Neural crest cell (in vitro differentiated cells): ENCODE measurements at regions not wholly inside any gene's neighbourhood (a gene's known extent, or its start where the extent isn't known, plus 50 kb on each side); places are given as distances from the start of the nearest gene placed in this dataset.

Experiments used
- DNase-seq: peaks from one replicate; pipeline ENCODE4 v3.0.0; 2021; ENCODE audit warnings: low read depth, mixed read lengths, low spot score
- H3K27ac Mint-ChIP-seq: one replicate; pipeline ENCODE4 v1.8.0; 2021; ENCODE audit warnings: mild to moderate bottlenecking, mixed read lengths; ENCODE audit not compliant: unreplicated experiment
- H3K27me3 Mint-ChIP-seq: 2 replicates; pipeline ENCODE4 v1.8.0; 2021; ENCODE audit warnings: low read depth, mild to moderate bottlenecking, mixed read lengths
- H3K36me3 Mint-ChIP-seq: 2 replicates; pipeline ENCODE4 v1.8.0; 2021; ENCODE audit warnings: low read depth, mild to moderate bottlenecking, mixed read lengths
- H3K4me1 Mint-ChIP-seq: 2 replicates; pipeline ENCODE4 v1.8.0; 2021; ENCODE audit warnings: mixed read lengths
- H3K4me3 Mint-ChIP-seq: one replicate; pipeline ENCODE4 v1.8.0; 2021; ENCODE audit warnings: mild to moderate bottlenecking, mixed read lengths
- H3K9me3 Mint-ChIP-seq: 2 replicates; pipeline ENCODE4 v1.8.0; 2021; ENCODE audit warnings: mixed read lengths
- TF ChIP-seq, protein P1 (sequence below): fragments of 200-600 bp; sonication (generic); conservative IDR thresholded peaks from 2 replicates; pipeline ENCODE4 v1.5.0; 2021; ENCODE audit warnings: antibody characterized with exemption, mild to moderate bottlenecking

DNA sequence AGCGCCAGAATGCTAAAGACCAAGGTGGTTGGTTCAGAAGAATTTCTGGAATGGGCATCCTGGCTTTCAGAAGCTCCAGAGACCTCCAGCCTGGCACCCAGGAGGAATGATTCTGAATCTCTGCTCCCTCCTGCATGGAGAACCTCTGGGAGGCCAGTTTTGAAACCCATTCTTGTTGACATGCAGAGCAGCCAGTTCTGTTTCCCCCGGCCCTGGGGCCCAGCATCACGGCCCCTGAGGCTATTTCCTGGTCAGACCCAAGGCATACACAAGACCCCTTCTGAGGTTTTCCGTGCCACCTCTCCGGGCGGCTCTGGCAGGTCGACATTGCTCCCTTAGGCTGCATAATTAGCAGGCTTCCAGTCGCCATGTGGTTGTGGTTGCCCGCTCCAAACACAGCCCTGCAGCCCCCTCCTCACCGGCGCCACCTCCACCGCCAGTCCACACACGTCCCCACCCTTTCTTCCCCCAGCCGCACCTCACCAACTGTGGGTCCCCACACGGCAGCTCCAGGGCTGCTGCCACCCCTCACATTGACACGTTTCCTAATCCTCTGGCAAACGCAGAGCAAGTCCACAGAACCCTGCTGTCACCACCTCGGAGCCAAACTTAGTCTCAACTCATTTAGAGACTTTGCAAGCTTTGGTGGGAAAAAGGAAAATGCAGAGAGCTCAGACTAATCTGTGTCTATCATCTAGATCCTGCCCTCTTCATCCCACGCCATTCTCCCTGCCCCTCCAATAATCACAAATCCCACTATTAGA, 367.1 kb downstream of the SOX9 start:
- Mint-ChIP-seq H3K36me3 (peaks cover 3% of the 10 kb centered on the region), H3K27ac (no peak overlapping the region), H3K9me3 (peaks cover 7% of the 10 kb centered on the region), H3K4me3 (no peak overlapping the region), H3K27me3 (no peaks in the 10 kb centered on the region), H3K4me1 (no peaks in the 10 kb centered on the region)
- DNase-seq = no peak
- TF ChIP-seq, protein P1, sequence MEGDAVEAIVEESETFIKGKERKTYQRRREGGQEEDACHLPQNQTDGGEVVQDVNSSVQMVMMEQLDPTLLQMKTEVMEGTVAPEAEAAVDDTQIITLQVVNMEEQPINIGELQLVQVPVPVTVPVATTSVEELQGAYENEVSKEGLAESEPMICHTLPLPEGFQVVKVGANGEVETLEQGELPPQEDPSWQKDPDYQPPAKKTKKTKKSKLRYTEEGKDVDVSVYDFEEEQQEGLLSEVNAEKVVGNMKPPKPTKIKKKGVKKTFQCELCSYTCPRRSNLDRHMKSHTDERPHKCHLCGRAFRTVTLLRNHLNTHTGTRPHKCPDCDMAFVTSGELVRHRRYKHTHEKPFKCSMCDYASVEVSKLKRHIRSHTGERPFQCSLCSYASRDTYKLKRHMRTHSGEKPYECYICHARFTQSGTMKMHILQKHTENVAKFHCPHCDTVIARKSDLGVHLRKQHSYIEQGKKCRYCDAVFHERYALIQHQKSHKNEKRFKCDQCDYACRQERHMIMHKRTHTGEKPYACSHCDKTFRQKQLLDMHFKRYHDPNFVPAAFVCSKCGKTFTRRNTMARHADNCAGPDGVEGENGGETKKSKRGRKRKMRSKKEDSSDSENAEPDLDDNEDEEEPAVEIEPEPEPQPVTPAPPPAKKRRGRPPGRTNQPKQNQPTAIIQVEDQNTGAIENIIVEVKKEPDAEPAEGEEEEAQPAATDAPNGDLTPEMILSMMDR = no peak

DNA sequence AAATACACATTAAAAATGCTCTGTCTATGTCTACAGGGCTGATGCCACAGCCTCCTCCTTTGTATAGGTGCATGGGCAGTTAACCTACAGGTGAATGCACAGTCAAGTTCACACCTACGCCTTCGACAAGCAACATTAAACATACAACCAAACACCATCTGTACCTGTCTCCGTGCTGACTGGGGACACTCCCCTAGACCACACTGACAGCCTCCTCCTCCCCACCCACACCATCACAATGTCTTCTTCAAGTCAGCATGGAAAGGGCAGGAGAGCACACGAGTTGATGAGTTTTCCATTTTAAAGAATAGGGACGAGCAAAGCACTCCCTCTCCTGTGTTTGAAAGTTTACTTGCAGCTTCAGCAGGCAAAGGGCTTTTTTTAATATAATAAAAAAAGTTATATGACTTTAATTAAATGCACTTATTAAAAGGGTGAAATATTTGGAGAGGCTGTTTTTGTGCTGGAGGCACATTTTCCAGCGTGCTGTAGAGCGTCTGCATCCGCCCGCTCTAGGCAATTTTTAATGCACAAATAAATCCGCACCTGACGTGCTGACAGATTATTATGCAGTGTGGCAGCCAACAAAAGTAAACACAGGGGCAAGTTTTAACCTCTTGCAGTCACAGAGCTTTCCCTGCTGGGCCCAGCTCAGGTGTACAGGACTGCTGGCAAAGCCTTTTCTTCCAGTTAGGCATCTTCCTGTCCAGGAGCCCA, 367.9 kb downstream of the SOX9 start:
- peaks cover 7% of the 10 kb centered on the region for H3K9me3 Mint-ChIP-seq
- no peak overlapping the region for H3K27ac Mint-ChIP-seq

DNA sequence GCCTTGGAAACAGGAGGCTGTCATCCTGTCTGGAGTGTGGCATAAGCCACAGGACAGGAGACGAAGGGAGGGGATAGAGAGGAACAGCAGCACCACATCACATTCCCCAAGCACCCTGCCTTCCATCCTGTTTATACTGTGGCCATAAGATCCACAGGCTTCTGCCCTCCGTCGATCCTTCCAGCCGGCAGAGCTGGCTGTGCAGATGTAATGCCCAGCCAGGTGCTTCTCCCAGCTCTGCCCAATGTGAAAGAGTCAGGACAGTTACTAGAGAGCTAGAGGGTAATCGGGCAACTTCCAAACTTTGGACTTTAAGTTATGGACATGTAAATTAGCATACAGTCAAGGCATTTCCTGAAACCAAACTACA, 368.4 kb downstream of the SOX9 start:
- TF ChIP-seq, protein P1 = no peak
- no peaks in the 10 kb centered on the region for H3K36me3 Mint-ChIP-seq
- DNase-seq = no peak
- H3K9me3 Mint-ChIP-seq = peaks cover 7% of the 10 kb centered on the region
- H3K4me3 Mint-ChIP-seq = no peak overlapping the region
- H3K4me1 Mint-ChIP-seq = peaks cover 3% of the 10 kb centered on the region
- no peaks in the 10 kb centered on the region for H3K27me3 Mint-ChIP-seq
- H3K27ac Mint-ChIP-seq = no peak overlapping the region

More for the DNA sequence above, 367.9 kb downstream of the SOX9 start:
- H3K27me3 Mint-ChIP-seq = no peaks in the 10 kb centered on the region
- no peak for DNase-seq
- H3K4me3 Mint-ChIP-seq = no peak overlapping the region
- H3K4me1 Mint-ChIP-seq = no peaks in the 10 kb centered on the region
- TF ChIP-seq, protein P1 = no peak
- H3K36me3 Mint-ChIP-seq = no peaks in the 10 kb centered on the region

DNA sequence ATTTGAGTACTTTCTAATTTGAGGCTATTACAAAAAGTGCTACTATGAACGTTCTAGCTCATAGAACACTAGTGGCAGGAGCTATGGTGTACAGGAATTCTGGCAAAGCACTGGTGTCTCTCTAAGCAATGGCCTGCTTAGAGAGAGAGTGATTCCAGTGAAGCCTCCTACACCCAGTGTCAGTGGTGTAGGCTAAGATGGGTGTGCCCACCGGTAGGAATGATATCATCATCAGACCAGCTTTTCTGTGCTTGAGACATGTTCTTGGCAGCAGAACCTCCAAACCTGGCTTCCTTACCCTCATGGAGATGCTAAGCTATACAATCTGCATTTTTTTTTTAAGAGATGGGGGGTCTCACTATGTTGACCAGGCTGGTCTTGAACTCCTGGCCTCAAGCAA, 370.3 kb downstream of the SOX9 start:
- Mint-ChIP-seq H3K36me3 (no peaks in the 10 kb centered on the region), H3K4me3 (no peak overlapping the region), H3K4me1 (peaks cover 4% of the 10 kb centered on the region), H3K27me3 (no peaks in the 10 kb centered on the region), H3K27ac (no peak overlapping the region), H3K9me3 (peaks cover 7% of the 10 kb centered on the region)
- TF ChIP-seq, protein P1 = no peak
- no peak for DNase-seq

DNA sequence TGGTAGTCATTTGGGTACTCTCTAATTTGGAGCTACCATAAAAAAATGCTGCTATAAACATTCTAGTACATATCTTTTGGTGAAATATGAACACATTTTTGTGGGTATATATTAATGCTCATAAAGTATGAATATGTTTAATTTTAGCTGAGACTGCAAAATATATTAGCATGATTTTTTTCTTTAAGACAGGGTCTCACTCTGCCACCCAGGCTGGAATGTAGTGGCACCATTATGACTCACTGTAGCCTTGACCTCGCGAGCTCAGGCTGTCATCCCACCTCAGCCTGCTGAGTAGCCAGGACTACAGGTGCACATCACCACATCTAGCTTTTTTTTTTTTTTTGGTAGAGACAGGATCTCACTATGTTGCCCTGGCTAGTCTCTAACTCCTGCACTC, 371.7 kb downstream of the SOX9 start:
- Mint-ChIP-seq H3K27me3 (no peaks in the 10 kb centered on the region), H3K36me3 (no peaks in the 10 kb centered on the region), H3K27ac (no peak overlapping the region), H3K4me3 (no peak overlapping the region), H3K9me3 (peaks cover 10% of the 10 kb centered on the region), H3K4me1 (peaks cover 4% of the 10 kb centered on the region)
- TF ChIP-seq, protein P1 = no peak
- DNase-seq = no peak
